KG1 (cell line): ENCODE measurements at regions not wholly inside any gene's neighbourhood (a gene's known extent, or its start where the extent isn't known, plus 50 kb on each side); places are given as distances from the start of the nearest gene placed in this dataset.
"Not testable (repeated sequence)": the region's sequence is repeated elsewhere in the genome, so short reads cannot be mapped to it uniquely, and the experiment has no call there.

Experiments
- DNase-seq: peaks from one replicate; lab custom pipeline; 2025; lab: John Stamatoyannopoulos, UW

DNA sequence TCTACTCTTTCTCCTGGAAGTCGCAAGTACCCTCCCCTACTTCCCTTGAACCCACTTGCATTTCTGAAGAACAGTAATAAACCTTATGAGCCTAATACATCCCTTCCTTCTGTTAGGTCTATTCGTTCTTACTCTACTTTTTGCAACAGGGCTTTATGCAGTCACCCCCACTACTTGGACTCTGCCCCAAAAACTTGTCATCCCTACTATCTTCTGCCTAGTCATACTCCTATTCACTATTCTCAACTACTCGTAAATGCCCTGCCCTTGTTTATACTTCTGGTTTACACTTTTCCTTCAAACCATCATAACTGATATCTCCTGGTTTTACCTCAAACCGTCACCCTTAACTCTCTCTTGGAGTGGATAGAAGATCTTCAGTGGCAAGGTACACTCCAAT, 55.2 kb upstream of the SLIT2 start:
- no peak for DNase-seq

DNA sequence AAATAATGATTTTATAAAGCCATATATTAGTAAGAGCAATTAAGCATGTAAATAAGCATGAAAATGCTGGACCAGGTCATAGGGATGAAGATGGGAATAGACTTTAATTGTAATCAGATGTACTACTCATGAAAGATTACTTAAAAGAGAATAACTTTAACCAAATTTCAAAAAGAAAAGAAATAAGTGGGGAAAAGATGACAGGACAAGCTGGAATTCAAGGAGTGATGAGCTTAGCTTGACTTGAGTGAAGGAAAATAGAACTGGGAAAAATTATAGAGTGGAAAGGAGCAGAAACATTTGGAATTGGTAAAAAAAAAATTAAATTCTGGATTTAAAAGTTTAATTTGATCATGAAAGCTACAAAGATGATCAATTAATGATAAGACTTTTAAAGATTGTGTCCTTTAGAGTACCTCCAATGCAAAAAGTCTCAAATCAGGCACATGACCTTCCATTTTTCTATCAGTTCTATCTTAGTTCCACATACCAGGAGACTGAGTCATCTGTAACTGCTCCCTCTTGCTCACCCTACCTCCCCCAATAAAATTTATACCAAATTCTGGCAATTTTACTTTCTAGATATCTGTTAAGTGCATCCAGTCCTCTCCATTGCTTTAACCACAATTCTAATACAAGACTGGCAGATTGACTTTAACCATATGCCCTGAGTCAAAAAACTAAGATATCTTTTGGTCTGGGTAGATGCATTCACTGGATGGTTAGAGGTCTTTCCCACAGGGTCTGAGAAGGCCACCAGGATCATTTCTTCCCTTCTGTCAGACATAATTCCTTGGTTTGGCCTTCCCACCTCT, 56.4 kb upstream of the SLIT2 start:
- DNase-seq: no peak

DNA sequence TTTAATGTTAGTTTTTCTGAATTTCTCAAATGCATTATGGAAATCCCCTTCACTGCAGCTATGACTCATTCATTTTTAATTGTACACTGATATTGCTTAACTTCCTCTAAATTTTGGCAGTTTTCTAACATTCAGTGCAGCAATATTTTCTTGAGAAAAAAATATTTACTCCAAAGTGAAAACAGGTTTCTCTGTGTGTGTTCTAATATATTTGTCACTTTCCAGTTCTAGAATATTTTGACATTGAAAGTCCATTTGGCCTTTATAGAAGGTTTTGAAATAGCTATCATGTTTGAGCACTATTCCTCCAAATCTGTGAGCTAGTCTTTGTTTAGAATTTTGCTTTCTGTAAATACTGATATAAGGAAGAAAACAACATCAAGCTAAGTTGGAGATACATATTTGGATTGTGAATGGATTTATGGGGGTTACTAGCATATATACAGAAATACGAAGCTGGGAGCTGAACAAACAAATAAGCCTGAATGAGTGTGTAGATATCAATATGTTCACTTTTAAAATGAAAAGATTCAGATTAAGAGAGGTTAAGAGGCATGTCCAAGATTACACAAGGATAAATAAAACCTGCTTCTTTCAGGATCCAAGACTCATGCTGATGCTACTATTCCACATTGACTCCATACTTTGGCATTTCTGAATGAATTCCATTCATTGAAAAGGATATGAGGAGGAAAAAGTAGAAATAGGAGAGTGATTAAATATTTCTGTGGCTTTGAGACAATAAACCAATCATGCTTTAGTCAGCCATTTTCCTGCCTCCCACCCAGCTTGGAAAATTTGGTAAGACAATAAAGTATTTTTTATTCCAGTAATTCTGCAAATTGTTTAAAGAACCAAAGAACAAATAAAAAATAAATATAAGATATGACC, 57.3 kb upstream of the SLIT2 start:
- DNase-seq: no peak

DNA sequence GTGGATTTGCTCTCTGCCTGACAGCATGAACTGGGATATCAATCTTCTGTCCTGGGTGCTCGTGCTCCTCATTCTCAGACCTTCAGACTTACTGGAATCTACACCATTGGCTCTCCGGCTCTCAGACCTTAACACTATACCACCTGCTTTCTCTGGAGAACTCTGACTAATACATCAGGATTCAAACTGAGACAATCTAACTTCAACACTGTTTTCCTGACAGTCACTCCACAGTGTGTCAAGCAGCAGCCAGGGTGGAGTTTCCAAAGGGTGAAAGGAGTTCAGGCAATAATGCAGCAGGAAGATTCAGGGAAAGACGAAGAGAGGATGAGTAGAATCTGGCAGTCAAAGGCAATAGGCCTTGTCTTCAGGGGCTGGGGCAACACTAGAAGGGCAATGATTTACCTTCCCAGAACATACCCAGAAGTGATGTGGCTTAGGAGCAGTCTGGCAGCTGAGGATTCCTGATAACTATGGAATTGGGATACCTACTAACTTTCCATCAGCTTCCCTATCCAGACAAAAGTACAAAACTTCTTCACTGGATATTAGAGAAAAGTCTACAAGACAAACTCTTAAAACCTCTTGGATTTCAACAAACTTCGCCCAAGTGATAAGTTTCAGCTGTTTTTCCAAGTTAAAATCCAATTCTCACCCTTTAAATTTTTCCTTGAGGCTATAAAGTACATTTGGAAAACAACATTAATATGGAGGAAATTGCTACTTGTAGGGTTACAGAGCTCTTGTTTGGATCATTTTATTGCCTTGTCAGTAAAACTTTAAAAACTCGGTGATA, 58.4 kb upstream of the SLIT2 start:
- DNase-seq: no peak

DNA sequence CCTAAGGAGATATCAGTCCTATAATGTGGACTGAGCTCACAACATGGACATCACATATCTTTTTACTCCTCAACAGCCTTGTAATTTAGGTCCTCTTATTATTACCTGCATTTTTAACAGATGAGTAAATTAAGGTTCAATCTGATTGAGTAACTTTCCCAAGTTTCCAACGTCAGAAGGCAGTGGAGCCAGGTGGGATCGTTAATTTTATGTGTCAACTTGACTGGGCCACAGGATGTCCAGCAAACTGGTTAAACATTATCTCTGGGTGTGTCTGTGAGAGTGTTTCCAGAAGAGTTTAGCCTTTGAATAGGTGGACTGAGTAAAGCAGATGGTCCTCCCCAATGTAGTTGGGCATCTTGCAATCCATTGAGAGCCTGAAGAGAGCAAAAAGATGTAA, 59.0 kb upstream of the SLIT2 start:
- DNase-seq: no peak

DNA sequence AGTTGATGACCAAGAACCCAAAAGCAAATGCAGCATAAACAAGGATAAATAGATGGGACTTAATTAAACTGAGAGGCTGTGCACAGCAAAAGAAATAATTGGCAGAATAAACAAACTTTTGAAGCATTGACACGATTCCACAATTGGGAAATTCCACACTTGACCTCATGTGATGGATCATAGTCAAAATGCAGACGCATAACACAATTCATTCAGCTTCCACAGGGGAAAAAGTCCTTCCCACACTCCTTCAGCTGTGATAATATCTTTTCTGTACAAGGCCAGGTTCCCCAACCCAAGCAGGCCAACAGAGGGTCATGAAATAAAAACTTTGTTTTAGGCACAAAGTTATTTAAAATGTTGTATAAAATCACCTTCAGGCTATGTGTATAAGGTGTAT, 66.6 kb upstream of the SLIT2 start:
- no peak for DNase-seq

DNA sequence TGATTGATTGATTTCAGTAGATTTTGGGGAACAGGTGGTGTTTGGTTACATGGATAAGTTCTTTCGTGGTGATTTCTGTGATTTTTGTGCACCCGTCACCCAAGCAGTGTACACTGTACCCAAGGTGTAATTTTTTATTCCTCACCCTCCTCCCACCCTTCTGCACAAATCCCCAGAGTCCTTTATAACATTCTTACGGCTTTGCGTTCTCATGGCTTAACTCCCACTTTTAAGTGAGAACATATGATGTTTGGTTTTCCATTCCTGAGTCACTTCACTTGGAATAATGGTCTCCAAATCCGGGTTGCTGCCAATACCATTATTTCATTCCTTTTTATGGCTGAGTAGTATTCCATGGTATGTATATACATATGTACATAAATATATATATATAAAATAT, 68.6 kb upstream of the SLIT2 start:
- not testable (repeated sequence) for DNase-seq

DNA sequence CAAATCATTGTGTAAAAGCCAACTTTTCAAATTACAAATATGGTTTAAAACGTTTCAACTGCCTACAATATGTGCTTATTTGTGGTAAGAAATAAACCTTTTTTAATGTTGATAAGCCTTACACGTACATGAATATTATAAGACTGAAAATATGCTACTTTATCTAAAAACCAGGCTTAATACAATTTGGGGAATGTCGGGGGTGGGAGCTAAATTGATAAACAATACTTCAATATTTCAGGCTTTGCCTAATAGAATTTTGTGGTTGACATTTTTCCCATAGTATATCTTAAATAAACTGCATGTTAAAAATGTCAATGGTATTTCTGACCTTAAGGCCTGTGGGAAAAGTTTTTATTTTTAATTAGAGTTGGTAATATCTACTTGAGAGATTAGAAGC, 69.8 kb upstream of the SLIT2 start:
- DNase-seq: no peak

DNA sequence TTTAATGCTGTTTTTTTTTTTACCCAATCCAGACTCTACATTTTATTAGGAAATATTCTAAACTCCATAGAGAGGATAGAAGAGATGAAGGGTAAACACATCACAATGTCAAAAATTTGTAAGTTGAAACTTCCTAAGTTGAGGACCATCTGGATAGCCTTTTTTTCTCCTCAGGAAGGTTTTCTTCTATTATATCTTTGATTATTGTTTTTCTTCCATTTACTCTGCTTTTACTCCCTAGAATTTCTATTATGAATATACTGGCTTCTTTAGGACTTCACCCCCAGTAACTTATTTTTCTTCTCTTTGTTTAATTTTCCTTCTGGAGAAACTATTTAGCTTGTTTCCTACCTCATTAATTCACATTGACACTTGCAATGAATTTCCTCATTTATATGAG, 71.2 kb upstream of the SLIT2 start:
- DNase-seq: no peak

DNA sequence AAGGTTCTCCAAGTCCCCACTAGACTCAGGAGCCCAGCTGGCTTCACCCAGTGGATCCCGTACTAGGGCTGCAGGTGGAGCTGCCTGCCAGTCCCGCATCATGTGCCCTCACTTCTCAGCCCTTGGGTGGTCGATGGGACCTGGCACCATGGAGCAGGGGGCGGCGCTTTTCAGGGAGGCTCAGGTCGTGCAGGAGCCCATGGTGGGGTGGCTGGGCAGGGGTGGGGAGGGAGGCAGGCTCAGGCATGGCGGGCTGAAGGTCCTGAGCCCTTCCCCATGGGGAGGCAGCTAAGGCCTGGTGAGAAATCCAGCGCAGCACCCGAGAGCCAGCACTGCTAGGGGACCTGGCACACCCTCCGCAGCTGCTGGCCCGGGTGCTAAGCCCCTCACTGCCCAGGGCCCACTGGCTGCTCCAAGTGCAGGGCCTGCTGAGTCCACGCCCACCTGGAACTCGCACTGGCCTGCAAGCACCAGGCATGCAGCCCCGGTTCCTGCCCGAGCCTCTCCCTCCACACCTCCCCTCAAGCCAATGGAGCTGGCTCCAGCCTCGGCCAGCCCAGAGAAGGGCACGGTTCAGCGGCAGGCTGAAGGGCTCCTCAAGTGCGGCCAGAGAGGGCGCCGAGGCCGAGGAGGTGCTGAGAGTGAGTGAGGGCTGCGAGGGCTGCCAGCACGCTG, 72.7 kb upstream of the SLIT2 start:
- DNase-seq: no peak

DNA sequence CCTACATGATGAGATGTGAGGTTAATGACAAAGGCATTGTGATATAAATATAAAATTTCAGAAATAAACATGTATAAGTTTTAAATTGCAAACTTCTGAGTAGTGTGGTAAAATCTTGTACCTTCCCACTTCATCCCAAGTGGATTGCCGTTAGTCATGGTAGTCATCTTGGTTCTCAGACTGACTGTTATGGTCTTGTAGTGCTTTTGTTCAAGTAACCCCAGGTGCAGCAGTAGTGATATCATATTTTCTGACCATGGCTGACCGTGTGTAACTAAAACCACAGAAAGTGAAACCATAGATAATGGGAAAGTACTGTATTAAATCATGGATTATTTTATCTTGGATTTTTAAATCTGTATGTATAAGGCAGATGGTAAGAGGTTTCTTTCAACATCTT, 74.8 kb upstream of the SLIT2 start:
- DNase-seq: no peak

DNA sequence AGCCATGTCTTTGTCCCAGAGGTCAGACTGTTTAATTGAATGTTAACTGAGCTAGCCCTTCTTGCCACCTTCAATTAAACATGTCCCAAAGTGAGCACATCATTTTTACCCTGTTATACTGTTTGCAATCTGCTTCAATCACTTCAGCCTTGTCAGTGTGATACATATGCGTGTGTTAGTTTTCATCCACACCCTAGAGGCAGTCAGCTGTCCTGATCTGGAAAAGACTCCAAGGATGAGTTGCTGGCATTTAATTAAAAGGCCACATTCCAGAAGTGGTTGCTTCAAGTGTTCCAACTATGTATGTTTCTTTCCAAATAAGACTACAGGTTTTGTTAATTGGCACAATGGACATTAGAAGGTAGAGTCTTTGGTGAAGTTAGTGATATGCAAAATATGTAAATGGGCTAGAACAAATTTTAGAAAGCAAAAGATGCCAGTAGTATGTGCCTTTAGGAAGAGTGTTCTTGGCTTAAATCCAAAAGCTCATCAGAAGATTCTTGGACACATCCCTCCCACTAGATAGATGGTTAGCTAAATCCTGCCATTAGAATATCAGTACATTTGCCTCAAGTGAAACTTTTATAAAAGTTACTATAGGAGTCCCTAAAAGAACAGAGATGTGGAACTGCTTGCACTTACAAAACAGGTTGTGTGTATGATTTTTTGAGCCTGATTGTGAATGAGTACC, 79.5 kb upstream of the SLIT2 start:
- DNase-seq: no peak

DNA sequence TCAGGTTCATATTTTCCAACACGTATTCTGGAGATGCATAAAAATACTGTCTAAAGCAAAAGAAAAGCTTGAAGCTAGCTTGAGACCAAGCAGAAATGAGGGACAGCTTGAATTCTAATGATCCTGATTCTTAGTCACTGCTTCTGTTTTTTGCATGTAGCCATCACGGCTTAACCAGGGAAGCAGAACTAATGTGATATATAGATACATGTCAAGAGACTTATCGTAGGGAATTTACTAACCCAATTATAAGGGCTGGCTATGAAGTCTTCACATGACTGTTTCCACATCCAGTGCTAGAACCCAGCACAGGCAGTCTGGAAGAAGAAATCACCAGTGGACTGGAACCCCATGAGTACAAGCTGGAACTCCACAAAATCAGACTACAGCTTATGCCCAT, 85.2 kb upstream of the SLIT2 start:
- no peak for DNase-seq

DNA sequence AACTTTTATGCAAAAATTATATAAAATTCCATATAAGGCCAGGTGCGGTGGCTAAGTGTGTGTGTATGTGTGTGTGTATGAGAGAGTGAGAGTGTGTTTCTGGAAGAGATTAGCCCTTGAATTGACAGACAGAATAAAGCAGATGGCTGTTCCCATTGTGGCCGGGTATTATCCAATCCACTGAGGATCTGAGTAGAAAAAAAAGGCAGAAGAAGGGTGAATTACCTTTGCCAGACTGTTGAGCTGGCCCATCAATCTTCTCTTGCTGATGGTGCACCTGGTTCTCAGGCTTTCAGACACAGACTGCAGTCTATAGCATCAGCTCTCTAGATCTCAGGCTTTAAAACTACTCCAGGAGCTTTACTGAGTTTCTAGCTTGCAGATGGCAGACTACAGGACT, 92.2 kb upstream of the SLIT2 start:
- no peak for DNase-seq

DNA sequence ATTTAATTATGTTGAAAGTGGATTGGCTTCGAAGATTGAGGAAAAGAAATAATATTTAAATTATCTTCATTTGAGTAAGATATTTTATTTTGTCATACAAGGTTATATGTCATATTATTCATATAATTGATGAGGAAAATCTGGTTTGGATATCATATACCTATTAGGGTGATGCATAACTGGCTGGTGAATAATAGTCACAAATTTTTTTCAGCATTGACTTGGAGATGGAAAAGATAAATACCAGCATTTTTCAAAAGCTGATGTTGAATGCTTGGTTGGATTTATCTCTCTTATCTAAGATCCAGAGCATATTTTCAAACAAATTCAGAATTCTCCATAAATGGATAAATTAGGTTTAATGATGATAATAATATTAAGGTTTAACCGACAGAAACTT, 93.5 kb upstream of the SLIT2 start:
- DNase-seq: no peak

DNA sequence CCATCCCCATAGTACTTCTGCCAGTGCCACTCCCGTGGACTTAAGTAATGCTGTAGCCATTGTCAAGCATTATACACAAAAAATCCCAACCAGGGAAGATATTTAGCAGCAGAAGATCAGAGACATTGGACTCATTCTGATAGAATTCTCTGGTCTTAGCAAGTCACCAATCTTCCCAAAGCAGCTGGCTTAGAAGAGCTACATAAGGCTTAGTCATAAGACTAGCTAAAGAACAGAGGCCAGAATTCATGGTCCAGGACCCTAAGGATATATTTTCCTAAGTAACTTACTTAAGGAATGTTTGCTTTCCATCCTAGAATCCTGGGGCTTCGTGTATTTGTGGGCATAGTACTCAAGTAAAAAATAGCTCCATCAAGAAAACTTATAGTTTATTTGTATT, 100.3 kb upstream of the SLIT2 start:
- no peak for DNase-seq

DNA sequence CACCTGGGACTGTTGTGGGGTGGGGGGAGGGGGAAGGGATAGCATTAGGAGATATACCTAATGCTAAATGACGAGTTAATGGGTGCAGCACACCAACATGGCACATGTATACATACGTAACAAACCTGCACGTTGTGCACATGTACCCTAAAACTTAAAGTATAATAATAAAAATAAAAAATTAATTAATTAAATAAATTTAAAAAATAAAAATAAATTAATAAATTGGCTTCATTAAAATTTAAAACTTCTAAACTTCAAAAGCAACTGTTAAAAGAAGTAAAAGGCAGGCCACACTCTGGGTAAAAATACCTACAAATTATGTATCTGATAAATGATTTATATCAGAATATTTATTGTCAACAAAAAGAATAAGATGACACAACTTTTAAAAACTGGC, 102.6 kb upstream of the SLIT2 start:
- DNase-seq: not testable (repeated sequence)

DNA sequence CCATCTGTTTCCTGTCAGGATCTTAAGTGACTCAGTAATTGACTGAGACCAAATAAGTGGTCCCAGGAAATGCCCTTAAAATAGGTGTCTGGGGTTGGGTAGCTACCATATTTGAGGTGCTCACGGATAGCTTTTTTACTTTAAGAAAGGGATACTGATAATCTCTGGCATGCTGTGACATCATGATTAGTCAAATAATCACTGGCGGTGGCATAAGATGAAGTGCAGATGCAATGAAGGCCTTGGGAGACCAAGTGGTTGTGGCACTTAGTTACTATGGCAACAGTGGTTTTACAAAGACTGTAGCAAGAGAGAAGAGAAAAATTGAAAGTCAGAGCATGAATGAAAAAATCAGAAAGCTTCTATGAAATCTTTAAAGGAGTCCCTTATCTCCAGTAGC, 114.5 kb upstream of the SLIT2 start:
- DNase-seq: no peak

DNA sequence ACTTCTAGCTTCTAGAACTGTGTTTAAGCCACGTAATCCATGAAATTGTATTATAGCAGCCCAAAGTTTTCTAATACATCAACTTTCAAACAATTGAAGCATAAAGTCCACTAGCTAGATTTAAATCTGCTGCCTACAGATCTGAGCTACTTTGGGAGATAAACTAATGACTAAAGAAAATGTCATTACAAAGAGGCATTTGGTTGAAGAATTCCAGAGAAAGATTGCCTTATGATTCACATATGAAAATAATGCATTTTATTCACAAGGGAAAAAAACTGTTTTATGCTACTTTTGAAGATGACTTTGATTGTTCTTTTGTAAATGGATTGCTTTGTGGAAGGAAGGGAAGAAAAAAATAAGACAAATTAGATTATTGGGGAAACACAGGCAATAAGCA, 124.1 kb upstream of the SLIT2 start:
- no peak for DNase-seq

DNA sequence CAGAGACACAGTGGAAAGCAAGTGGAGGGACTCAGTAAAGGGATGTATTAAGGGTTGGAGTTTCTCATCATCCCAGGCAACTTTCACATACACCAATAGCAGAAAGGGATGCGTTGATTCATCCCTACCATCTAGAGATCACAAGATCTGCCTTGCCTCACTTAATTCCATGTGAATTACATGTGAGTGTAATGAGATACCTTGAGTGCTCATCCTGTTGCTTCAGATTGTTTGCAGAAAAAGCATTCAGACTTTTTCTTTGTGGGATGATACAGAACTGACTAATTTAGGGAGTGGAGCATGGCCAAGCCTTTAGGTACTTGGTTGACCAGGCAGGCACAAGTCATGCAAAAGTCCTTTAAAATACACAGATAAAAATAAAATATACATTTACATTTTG, 124.8 kb upstream of the SLIT2 start:
- DNase-seq: no peak

DNA sequence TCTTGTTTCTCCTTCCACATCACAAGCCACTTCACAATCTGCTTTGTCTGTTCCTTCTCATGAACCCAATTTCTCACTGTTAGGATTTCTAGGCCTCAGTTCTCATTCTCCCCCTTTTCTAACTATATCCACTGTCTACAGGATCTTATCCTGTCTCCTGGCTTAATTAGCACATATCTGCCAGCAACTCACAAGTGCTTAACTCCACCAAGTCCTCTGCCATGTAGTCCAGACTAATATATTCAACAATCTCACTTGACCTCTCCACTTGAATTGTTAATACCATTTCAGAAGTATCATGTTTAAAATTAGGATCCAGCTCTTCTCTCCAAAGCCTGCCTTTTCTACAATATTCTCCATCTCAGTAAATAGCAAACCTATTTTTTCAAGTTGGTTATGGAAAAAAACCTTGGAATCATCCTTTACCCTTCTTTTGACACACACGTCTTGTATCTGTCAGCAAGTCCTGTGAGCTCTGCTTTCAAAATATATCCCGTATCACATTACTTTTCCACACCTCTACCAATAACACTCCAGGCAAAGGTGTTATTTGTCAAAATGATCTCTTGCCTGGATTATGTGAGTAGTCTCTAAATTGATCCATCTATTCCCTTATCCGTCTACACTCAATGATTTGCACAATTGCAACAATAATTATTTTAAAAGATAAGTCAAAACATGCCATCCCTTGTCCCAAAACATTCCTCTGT, 127.2 kb upstream of the SLIT2 start:
- DNase-seq: no peak
